ENCODE measurements at regions not wholly inside any gene's neighbourhood (a gene's known extent, or its start where the extent isn't known, plus 50 kb on each side); places are given as distances from the start of the nearest gene placed in this dataset.

DNA sequence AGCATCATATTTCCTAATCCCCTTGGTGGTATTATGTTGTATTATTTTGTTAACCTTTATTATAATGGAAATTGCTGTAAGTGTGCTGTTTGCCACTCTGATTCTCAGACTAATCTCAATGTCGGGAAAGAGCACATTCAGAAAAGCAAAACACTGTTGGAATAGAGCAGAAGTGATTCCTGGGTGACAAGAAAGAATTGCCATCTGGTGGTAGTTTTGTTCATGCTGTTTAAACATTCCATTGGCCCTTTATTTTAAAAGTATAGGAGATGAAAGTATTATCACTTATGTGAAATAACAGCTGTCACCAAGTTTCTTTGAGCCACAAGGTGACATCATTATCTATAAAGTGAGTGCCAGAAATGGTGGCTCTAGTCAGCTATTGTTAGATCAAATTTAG, 301.3 kb upstream of the SGCD start:
- Histone ChIP-seq H3K27ac (no peak overlapping the region), H3K27me3 (no peaks in the 10 kb centered on the region), H3K36me3 (no peaks in the 10 kb centered on the region), H3K4me3 (no peak overlapping the region), H3K4me1 (no peaks in the 10 kb centered on the region), H3K9me3 (no peaks in the 10 kb centered on the region)
- intact Hi-C loops (cut with DNase I; ENCODE audit: low total_unique reads), result no loop called here
- DNase-seq (ENCODE audit: low spot score in 2 of 2), result no peak
- TF ChIP-seq, protein P1, sequence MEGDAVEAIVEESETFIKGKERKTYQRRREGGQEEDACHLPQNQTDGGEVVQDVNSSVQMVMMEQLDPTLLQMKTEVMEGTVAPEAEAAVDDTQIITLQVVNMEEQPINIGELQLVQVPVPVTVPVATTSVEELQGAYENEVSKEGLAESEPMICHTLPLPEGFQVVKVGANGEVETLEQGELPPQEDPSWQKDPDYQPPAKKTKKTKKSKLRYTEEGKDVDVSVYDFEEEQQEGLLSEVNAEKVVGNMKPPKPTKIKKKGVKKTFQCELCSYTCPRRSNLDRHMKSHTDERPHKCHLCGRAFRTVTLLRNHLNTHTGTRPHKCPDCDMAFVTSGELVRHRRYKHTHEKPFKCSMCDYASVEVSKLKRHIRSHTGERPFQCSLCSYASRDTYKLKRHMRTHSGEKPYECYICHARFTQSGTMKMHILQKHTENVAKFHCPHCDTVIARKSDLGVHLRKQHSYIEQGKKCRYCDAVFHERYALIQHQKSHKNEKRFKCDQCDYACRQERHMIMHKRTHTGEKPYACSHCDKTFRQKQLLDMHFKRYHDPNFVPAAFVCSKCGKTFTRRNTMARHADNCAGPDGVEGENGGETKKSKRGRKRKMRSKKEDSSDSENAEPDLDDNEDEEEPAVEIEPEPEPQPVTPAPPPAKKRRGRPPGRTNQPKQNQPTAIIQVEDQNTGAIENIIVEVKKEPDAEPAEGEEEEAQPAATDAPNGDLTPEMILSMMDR (IDR thresholded peaks at IDR 0.05), result no peak
- TF ChIP-seq POLR2AphosphoS5 (IDR thresholded peaks at IDR 0.05), result no peak
- TF ChIP-seq POLR2A (IDR thresholded peaks at IDR 0.05), result no peak

DNA sequence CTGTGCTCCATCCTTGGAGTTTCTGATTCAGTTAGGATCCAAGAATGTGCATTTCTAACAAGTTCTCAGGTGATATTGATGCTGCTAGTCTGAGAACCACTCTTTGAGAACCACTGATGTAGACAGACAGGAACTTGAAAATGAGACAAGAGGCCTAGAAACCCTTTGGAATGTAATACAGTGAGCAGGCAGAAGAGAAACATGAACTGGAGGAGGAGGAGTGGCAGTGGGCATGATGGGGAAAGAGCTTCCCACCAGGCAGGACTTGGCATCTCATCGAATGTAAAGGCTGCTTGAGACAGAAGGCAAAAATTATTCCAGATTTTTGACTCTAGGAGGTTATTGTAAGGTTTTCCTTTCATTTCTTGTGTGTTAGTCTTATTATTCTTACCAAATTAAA, 295.8 kb upstream of the SGCD start:
- Histone ChIP-seq H3K9me3 (no peaks in the 10 kb centered on the region), H3K4me3 (no peak overlapping the region), H3K27me3 (no peaks in the 10 kb centered on the region), H3K27ac (no peak overlapping the region), H3K36me3 (no peaks in the 10 kb centered on the region), H3K4me1 (no peaks in the 10 kb centered on the region)
- intact Hi-C loops (cut with DNase I; ENCODE audit: low total_unique reads), result no loop called here
- TF ChIP-seq POLR2A (IDR thresholded peaks at IDR 0.05) (no peak), POLR2AphosphoS5 (IDR thresholded peaks at IDR 0.05) (no peak)
- TF ChIP-seq, protein P1 (IDR thresholded peaks at IDR 0.05), result no peak
- no peak for DNase-seq (ENCODE audit: low spot score in 2 of 2)

DNA sequence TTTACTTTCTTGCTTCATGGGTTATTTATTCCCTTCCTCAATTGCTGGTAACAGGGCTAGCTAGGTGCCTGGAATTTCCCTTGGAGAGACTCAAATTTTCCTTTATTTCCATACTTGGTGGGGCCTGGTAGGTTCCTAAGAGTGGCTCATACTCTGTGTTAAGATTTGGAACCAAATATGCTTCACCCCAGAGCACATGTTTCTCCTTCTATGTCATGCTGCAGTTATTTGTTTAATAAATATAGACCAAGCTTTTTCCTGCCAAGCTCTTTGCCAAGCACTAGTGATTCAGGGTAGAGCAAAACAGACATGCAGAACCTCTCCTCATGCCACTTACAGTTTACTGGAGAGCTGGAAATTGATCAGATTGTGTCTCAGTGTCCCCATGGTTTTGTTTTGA, 290.3 kb upstream of the SGCD start:
- H3K4me1 ChIP-seq, result no peaks in the 10 kb centered on the region
- H3K27ac ChIP-seq, result no peak overlapping the region
- no peak for DNase-seq (ENCODE audit: low spot score in 2 of 2)
- no peaks in the 10 kb centered on the region for H3K36me3 ChIP-seq
- H3K4me3 ChIP-seq, result no peak overlapping the region
- intact Hi-C loops (cut with DNase I; ENCODE audit: low total_unique reads), result no loop called here
- no peaks in the 10 kb centered on the region for H3K27me3 ChIP-seq
- no peaks in the 10 kb centered on the region for H3K9me3 ChIP-seq
- TF ChIP-seq POLR2A (IDR thresholded peaks at IDR 0.05), result no peak

DNA sequence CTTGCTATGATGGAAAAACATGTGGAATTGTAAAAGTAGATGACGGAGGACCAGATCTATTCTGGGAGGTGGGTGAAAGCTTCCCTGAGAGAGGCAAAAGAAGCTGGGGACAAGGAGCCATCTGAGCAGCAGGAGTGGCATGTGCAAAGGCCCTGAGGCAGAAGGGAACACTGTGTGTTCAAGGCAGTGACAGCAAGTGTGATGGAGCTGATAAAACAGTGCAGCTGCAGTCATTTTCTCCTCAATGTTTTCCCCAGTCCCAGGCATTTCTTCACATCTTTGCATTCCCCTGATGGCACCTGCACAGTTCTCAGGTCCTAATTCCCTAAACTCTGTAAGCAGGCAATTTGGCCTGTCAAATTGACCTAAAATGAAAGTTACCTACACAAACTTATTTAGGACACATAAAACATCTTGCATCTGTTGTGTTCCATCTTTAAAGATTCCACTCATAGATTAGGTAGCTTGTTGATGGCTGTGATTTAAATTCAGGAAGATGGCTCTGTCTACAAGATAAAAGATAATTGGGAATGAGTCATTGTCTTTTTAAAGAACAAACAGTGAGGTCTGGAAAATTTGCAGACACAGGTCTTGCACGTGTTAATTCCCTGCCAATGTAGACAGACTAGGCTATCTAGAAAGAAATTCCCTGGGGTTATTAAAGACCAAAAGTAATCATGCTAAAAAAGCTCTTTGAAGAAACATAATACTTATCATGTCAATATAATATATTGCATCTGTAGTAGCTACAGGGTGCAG, 289.6 kb upstream of the SGCD start:
- H3K36me3 ChIP-seq, result no peaks in the 10 kb centered on the region
- intact Hi-C loops (cut with DNase I; ENCODE audit: low total_unique reads), result no loop called here
- no peak for TF ChIP-seq POLR2AphosphoS5 (IDR thresholded peaks at IDR 0.05)
- TF ChIP-seq, protein P1 (IDR thresholded peaks at IDR 0.05), result no peak
- no peak for TF ChIP-seq POLR2A (IDR thresholded peaks at IDR 0.05)
- no peaks in the 10 kb centered on the region for H3K27me3 ChIP-seq
- H3K9me3 ChIP-seq, result no peaks in the 10 kb centered on the region
- H3K4me3 ChIP-seq, result no peak overlapping the region
- H3K27ac ChIP-seq, result no peak overlapping the region
- H3K4me1 ChIP-seq, result no peaks in the 10 kb centered on the region
- DNase-seq (ENCODE audit: low spot score in 2 of 2), result no peak

GRCh38 chr5:156042726-156043125, 284.2 kb upstream of the SGCD start:
- Histone ChIP-seq H3K36me3 (no peaks in the 10 kb centered on the region), H3K9me3 (peaks cover 0 to 9% of the 10 kb centered on the region in 2 donors), H3K4me3 (no peak overlapping the region), H3K27ac (no peak overlapping the region), H3K4me1 (no peaks in the 10 kb centered on the region), H3K27me3 (no peaks in the 10 kb centered on the region)
- no peak for TF ChIP-seq POLR2A (IDR thresholded peaks at IDR 0.05)
- no peak for TF ChIP-seq POLR2AphosphoS5 (IDR thresholded peaks at IDR 0.05)
- TF ChIP-seq, protein P1 (IDR thresholded peaks at IDR 0.05), result no peak
- DNase-seq (ENCODE audit: low spot score in 2 of 2), result no peak
- intact Hi-C loops (cut with DNase I; ENCODE audit: low total_unique reads), result no loop called here
